DOHH2 (cell line): ENCODE measurements at regions not wholly inside any gene's neighbourhood (a gene's known extent, or its start where the extent isn't known, plus 50 kb on each side); places are given as distances from the start of the nearest gene placed in this dataset.
A peak's percentile ranks its signal among the peaks of the same experiment; 100 is the strongest.

Experiments used
- H3F3A ChIP-seq: fragments of 200-600 bp; sonication (generic), shearing (Covaris generic); 2 replicates; pipeline ENCODE4 v1.6.0; 2016; ENCODE audit warnings: antibody characterized with exemption, mild to moderate bottlenecking; ENCODE audit not compliant: control insufficient read depth, insufficient read depth
- H3K27ac ChIP-seq: fragments of 200-600 bp; sonication (generic); 2 replicates; pipeline ENCODE4 v1.5.1; 2014; ENCODE audit warnings: low read depth, mild to moderate bottlenecking, low read length, moderate library complexity
- H3K27me3 ChIP-seq: fragments of 200-600 bp; sonication (generic); 2 replicates; pipeline ENCODE4 v1.6.1; 2014; ENCODE audit warnings: mild to moderate bottlenecking, low read length, mixed read lengths; ENCODE audit not compliant: control insufficient read depth
- H3K36me3 ChIP-seq: fragments of 200-600 bp; sonication (generic); 2 replicates; pipeline ENCODE4 v1.6.1; 2014; ENCODE audit warnings: mild to moderate bottlenecking, low read length, moderate library complexity, mixed read lengths; ENCODE audit not compliant: control insufficient read depth
- H3K4me1 ChIP-seq: fragments of 200-600 bp; sonication (generic); 2 replicates; pipeline ENCODE4 v1.6.1; 2014; ENCODE audit warnings: mild to moderate bottlenecking, low read length, mixed read lengths; ENCODE audit not compliant: control insufficient read depth
- H3K4me2 ChIP-seq: fragments of 200-600 bp; sonication (generic); 2 replicates; pipeline ENCODE4 v1.6.0; 2014; ENCODE audit warnings: mild to moderate bottlenecking, low read length, moderate library complexity
- H3K4me3 ChIP-seq: fragments of 200-600 bp; sonication (generic); 2 replicates; pipeline ENCODE4 v1.5.1; 2014; ENCODE audit warnings: mild to moderate bottlenecking, low read length, mixed read lengths
- H3K79me2 ChIP-seq: fragments of 200-600 bp; sonication (generic); 2 replicates; pipeline ENCODE4 v1.6.1; 2014; ENCODE audit warnings: mild to moderate bottlenecking, low read length, mixed read lengths; ENCODE audit not compliant: control insufficient read depth
- H3K9me2 ChIP-seq: fragments of 200-600 bp; sonication (generic); replicated peaks from 2 replicates; pipeline ENCODE4 v1.6.1; 2014; ENCODE audit warnings: mild to moderate bottlenecking, low read length, mixed read lengths; ENCODE audit not compliant: control insufficient read depth
- H3K9me3 ChIP-seq: fragments of 200-600 bp; sonication (generic); 2 replicates; pipeline ENCODE4 v1.6.1; 2014; ENCODE audit warnings: antibody characterized with exemption, low read length, mixed read lengths; ENCODE audit not compliant: control insufficient read depth, insufficient read depth
- H4K20me1 ChIP-seq: fragments of 200-600 bp; sonication (generic); 2 replicates; pipeline ENCODE4 v1.6.0; 2014; ENCODE audit warnings: low read depth, mild to moderate bottlenecking, antibody characterized with exemption, low read length, moderate library complexity; ENCODE audit not compliant: control insufficient read depth, insufficient read depth
- EZH2phosphoT487 ChIP-seq: fragments of 200-600 bp; sonication (generic); IDR thresholded peaks from 2 replicates; pipeline ENCODE4 v1.6.1; 2017; ENCODE audit warnings: borderline replicate concordance, mild to moderate bottlenecking, antibody characterized with exemption, low read length, moderate library complexity, mixed read lengths
- TF ChIP-seq, protein P1 (sequence below): fragments of 200-600 bp; sonication (generic); IDR thresholded peaks from one replicate; pipeline ENCODE4 v1.5.1; 2014; ENCODE audit warnings: antibody characterized with exemption, mild to moderate bottlenecking, low read depth, low read length; ENCODE audit not compliant: poor library complexity, severe bottlenecking

DNA sequence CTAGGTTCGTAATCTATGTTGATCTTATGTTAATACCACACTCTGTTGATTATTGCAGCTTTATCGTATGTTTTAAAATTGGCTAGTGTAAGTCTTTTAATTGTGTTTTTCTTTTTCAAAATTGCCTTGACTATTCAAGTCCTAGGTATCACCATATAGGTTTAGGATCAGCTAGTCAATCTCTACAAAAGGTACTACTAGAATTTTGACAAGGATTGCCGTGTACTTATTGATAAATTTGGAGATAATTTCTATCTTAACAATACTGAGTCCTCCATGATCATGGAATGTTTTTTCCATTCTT, 117.9 kb upstream of the PRSS3 start:
- Histone ChIP-seq H3K79me2 (no peaks in the 10 kb centered on the region), H3K36me3 (no peaks in the 10 kb centered on the region), H3K4me2 (peak overlapping the region; percentile 46), H4K20me1 (no peaks in the 10 kb centered on the region), H3K4me1 (no peaks in the 10 kb centered on the region), H3K9me2 (no peaks in the 10 kb centered on the region), H3K4me3 (peak overlapping the region; percentile 45; the same call in 1 of the 2 replicates), H3F3A (no peaks in the 10 kb centered on the region), H3K9me3 (peaks cover 5% of the 10 kb centered on the region; the same call in 1 of the 2 replicates), H3K27ac (no peak overlapping the region), H3K27me3 (peaks cover 50% of the 10 kb centered on the region)
- TF ChIP-seq, protein P1, sequence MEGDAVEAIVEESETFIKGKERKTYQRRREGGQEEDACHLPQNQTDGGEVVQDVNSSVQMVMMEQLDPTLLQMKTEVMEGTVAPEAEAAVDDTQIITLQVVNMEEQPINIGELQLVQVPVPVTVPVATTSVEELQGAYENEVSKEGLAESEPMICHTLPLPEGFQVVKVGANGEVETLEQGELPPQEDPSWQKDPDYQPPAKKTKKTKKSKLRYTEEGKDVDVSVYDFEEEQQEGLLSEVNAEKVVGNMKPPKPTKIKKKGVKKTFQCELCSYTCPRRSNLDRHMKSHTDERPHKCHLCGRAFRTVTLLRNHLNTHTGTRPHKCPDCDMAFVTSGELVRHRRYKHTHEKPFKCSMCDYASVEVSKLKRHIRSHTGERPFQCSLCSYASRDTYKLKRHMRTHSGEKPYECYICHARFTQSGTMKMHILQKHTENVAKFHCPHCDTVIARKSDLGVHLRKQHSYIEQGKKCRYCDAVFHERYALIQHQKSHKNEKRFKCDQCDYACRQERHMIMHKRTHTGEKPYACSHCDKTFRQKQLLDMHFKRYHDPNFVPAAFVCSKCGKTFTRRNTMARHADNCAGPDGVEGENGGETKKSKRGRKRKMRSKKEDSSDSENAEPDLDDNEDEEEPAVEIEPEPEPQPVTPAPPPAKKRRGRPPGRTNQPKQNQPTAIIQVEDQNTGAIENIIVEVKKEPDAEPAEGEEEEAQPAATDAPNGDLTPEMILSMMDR = no peak
- TF ChIP-seq EZH2phosphoT487 = no peak

DNA sequence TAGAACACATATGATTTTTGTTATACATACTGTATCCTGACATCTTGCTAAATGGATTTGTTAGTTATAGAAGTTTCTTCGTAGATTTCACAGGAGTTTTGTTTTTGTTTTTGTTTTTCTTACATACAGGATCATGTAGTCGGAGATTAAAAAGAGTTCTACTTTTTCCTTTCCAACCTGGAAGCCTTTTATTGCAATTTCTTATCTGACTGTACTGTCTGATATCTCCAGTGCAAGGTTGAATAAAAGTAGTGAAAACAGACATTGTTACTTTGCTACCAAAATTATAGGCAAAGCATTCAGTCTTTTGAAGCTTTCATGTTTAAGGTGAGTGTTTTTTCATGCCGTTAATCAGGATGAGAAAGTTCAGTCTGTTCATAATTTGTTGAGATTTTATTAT, 117.4 kb upstream of the PRSS3 start:
- peak; percentile 59; the same call in 1 of the 2 replicates for TF ChIP-seq EZH2phosphoT487
- TF ChIP-seq, protein P1 = no peak
- H4K20me1 ChIP-seq = no peaks in the 10 kb centered on the region
- no peaks in the 10 kb centered on the region for H3K79me2 ChIP-seq
- H3K36me3 ChIP-seq = no peaks in the 10 kb centered on the region
- no peak overlapping the region for H3K27ac ChIP-seq
- no peaks in the 10 kb centered on the region for H3K9me2 ChIP-seq
- peaks cover 52% of the 10 kb centered on the region for H3K27me3 ChIP-seq
- no peaks in the 10 kb centered on the region for H3K4me1 ChIP-seq
- no peak overlapping the region for H3K4me2 ChIP-seq
- H3K4me3 ChIP-seq = no peak overlapping the region
- H3F3A ChIP-seq = no peaks in the 10 kb centered on the region
- H3K9me3 ChIP-seq = peaks cover 5% of the 10 kb centered on the region; the same call in 1 of the 2 replicates

GRCh38 chr9:33682551-33682950, 112.8 kb upstream of the PRSS3 start:
- no peak overlapping the region for H3K27ac ChIP-seq
- H4K20me1 ChIP-seq = no peaks in the 10 kb centered on the region
- no peak overlapping the region for H3K4me3 ChIP-seq
- no peaks in the 10 kb centered on the region for H3K79me2 ChIP-seq
- peaks cover 6% of the 10 kb centered on the region; the same call in 1 of the 2 replicates for H3K4me1 ChIP-seq
- H3K36me3 ChIP-seq = no peaks in the 10 kb centered on the region
- no peaks in the 10 kb centered on the region for H3K9me2 ChIP-seq
- peaks cover under 1% of the 10 kb centered on the region; the same call in 1 of the 2 replicates for H3K9me3 ChIP-seq
- peaks cover 33% of the 10 kb centered on the region for H3K27me3 ChIP-seq
- H3F3A ChIP-seq = no peaks in the 10 kb centered on the region
- no peak overlapping the region for H3K4me2 ChIP-seq
- TF ChIP-seq, protein P1 = no peak
- no peak for TF ChIP-seq EZH2phosphoT487

DNA sequence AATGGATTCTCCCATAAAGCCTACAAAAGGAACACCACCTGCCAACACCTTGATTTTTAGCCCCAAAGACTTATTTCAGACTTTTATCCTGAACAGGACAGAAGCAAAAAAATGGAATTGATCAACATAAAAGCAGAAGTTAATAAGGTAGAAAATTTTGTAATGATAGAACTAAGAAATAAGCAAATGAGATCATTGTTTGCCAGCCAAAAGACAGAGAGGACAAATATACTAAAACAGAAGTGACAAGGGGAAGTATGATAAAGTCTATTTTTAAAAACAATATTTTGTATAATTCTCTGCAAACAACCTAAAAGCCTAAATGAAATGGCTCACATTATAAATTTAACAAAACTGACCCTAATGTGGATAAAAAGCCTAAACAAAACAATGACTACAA, 110.5 kb upstream of the PRSS3 start:
- TF ChIP-seq, protein P1 = no peak
- TF ChIP-seq EZH2phosphoT487 = no peak
- H3K4me1 ChIP-seq = peaks cover 10% of the 10 kb centered on the region; the same call in 1 of the 2 replicates
- no peak overlapping the region for H3K4me3 ChIP-seq
- H3K27ac ChIP-seq = no peak overlapping the region
- H3K9me2 ChIP-seq = no peaks in the 10 kb centered on the region
- H3K4me2 ChIP-seq = no peak overlapping the region
- H3F3A ChIP-seq = no peaks in the 10 kb centered on the region
- no peaks in the 10 kb centered on the region for H3K79me2 ChIP-seq
- H3K9me3 ChIP-seq = no peaks in the 10 kb centered on the region
- H3K27me3 ChIP-seq = peaks cover 26% of the 10 kb centered on the region
- no peaks in the 10 kb centered on the region for H3K36me3 ChIP-seq
- H4K20me1 ChIP-seq = no peaks in the 10 kb centered on the region
